ENCODE measurements at regions not wholly inside any gene's neighbourhood (a gene's known extent, or its start where the extent isn't known, plus 50 kb on each side); places are given as distances from the start of the nearest gene placed in this dataset.

- 44 to 45% methylated on average over 7 of the region's 7 CpGs for whole genome bisulfite sequencing, 2 donors
- intact Hi-C loops (cut with DNase I; ENCODE audit: low total_unique reads): no loop called here
- peak in 1 of 2 donors; percentile 46 for DNase-seq (ENCODE audit: low spot score in 2 of 2)
- no peak overlapping the region for H3K4me3 ChIP-seq (ENCODE audit: low read depth, poor library complexity, severe bottlenecking)
- TF ChIP-seq CTCF (IDR thresholded peaks at IDR 0.05) (no peak), POLR2A (IDR thresholded peaks at IDR 0.05) (no peak)
These were observed 106.4 kb upstream of the KCNG1 start for GRCh38 chr20:51129147-51129776.

- TF ChIP-seq CTCF (IDR thresholded peaks at IDR 0.05) (no peak), POLR2A (IDR thresholded peaks at IDR 0.05) (no peak)
- 69 to 70% methylated on average over 4 of the region's 4 CpGs for WGBS, 2 donors
- intact Hi-C loops (cut with DNase I; ENCODE audit: low total_unique reads): no loop called here
These were observed 105.3 kb upstream of the KCNG1 start for GRCh38 chr20:51128198-51128597.

GRCh38 chr20:51127713-51128112 lies 104.8 kb upstream of the KCNG1 start:
- TF ChIP-seq CTCF (IDR thresholded peaks at IDR 0.05) (no peak), POLR2A (IDR thresholded peaks at IDR 0.05) (no peak)
- no peak overlapping the region for H3K4me3 ChIP-seq (ENCODE audit: low read depth, poor library complexity, severe bottlenecking)
- DNase-seq (ENCODE audit: low spot score in 2 of 2): no peak
- WGBS, 2 donors: 77 to 92% methylated on average over 4 of the region's 4 CpGs
- intact Hi-C loops (cut with DNase I; ENCODE audit: low total_unique reads): no loop called here

More at GRCh38 chr20:51128198-51128597, 105.3 kb upstream of the KCNG1 start:
- DNase-seq (ENCODE audit: low spot score in 2 of 2): no peak
- no peak overlapping the region for H3K4me3 ChIP-seq (ENCODE audit: low read depth, poor library complexity, severe bottlenecking)

DNA sequence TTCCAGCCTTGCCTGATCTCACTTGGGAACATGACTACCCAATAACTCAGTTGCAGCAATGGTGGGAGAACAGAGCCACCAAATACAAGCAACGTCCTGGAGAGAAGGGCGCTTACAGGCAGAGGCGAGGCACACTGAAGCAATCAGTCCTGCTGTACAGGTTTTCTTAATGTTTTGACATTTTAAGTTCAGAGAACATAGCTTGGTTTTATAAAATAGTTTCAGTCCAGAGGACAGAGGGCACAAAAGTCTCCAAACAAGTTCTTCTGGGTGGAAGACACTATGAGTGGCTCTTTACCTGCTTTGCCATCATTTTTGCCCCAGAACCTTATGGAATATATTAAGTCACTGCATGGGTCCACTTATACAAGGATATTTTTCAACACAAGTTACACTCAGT lies 103.4 kb upstream of the KCNG1 start:
- no peak for DNase-seq (ENCODE audit: low spot score in 2 of 2)
- WGBS, 2 donors: 73 to 75% methylated on average over 3 of the region's 3 CpGs
- intact Hi-C loops (cut with DNase I; ENCODE audit: low total_unique reads): no loop called here
- no peak overlapping the region for H3K4me3 ChIP-seq (ENCODE audit: low read depth, poor library complexity, severe bottlenecking)
- TF ChIP-seq POLR2A (IDR thresholded peaks at IDR 0.05): no peak
- no peak for TF ChIP-seq CTCF (IDR thresholded peaks at IDR 0.05)

- intact Hi-C loops (cut with DNase I; ENCODE audit: low total_unique reads): no loop called here
- no peak for DNase-seq (ENCODE audit: low spot score in 2 of 2)
- WGBS, 2 donors: 58 to 66% methylated on average over 4 of the region's 4 CpGs
These were observed 102.9 kb upstream of the KCNG1 start for GRCh38 chr20:51125780-51126179.

More at GRCh38 chr20:51125780-51126179, 102.9 kb upstream of the KCNG1 start:
- no peak for TF ChIP-seq POLR2A (IDR thresholded peaks at IDR 0.05)
- no peak for TF ChIP-seq CTCF (IDR thresholded peaks at IDR 0.05)
- no peak overlapping the region for H3K4me3 ChIP-seq (ENCODE audit: low read depth, poor library complexity, severe bottlenecking)

All from lower leg skin (tissue), 4 donors.